GM06990 (cell line): ENCODE measurements at regions not wholly inside any gene's neighbourhood (a gene's known extent, or its start where the extent isn't known, plus 50 kb on each side); places are given as distances from the start of the nearest gene placed in this dataset.

Experiments used
- DNase-seq: peaks from one replicate; pipeline ENCODE4 v3.0.0-alpha.2; 2011; ENCODE audit not compliant: insufficient read length; ENCODE audit errors: extremely low read depth
- H3K27me3 ChIP-seq: replicated peaks from 2 replicates; pipeline ENCODE4 v1.6.0; 2011; ENCODE audit warnings: low read length; ENCODE audit not compliant: control insufficient read depth, insufficient read depth
- H3K36me3 ChIP-seq: 2 replicates; pipeline ENCODE4 v1.5.1; 2011; ENCODE audit warnings: low read length; ENCODE audit not compliant: control insufficient read depth, insufficient read depth
- H3K4me3 ChIP-seq: replicated peaks from 2 replicates; pipeline ENCODE4 v1.5.1; 2011; ENCODE audit warnings: low read depth, mild to moderate bottlenecking, control low read depth, low read length
- CTCF ChIP-seq: IDR thresholded peaks from 2 replicates; pipeline ENCODE4 v1.5.1; 2011; ENCODE audit warnings: low read length, control low read depth, mild to moderate bottlenecking, inconsistent platforms; ENCODE audit not compliant: insufficient read depth, poor library complexity, severe bottlenecking

- no peak for TF ChIP-seq CTCF
- Histone ChIP-seq H3K27me3 (no peaks in the 10 kb centered on the region), H3K4me3 (no peak overlapping the region), H3K36me3 (no peaks in the 10 kb centered on the region)
- no peak for DNase-seq
Observed at GRCh38 chr11:97290464-97291041, 900.7 kb downstream of the JRKL start.

- TF ChIP-seq CTCF, result no peak
- H3K4me3 ChIP-seq, result no peak overlapping the region
- no peaks in the 10 kb centered on the region for H3K36me3 ChIP-seq
- DNase-seq, result no peak
- H3K27me3 ChIP-seq, result no peaks in the 10 kb centered on the region
Observed at GRCh38 chr11:97296301-97296700, 906.5 kb downstream of the JRKL start.

- DNase-seq, result no peak
- TF ChIP-seq CTCF, result no peak
- no peaks in the 10 kb centered on the region for H3K27me3 ChIP-seq
- no peak overlapping the region for H3K4me3 ChIP-seq
- H3K36me3 ChIP-seq, result no peaks in the 10 kb centered on the region
Observed at GRCh38 chr11:97309291-97309690, 919.5 kb downstream of the JRKL start.

GRCh38 chr11:97325693-97326092 is 935.9 kb downstream of the JRKL start:
- DNase-seq, result no peak
- no peak overlapping the region for H3K4me3 ChIP-seq
- no peaks in the 10 kb centered on the region for H3K36me3 ChIP-seq
- TF ChIP-seq CTCF, result no peak
- no peaks in the 10 kb centered on the region for H3K27me3 ChIP-seq

- no peak overlapping the region for H3K4me3 ChIP-seq
- no peaks in the 10 kb centered on the region for H3K36me3 ChIP-seq
- DNase-seq, result no peak
- no peaks in the 10 kb centered on the region for H3K27me3 ChIP-seq
- TF ChIP-seq CTCF, result no peak
Observed at GRCh38 chr11:97332271-97332670, 942.5 kb downstream of the JRKL start.

- no peak for TF ChIP-seq CTCF
- H3K36me3 ChIP-seq, result no peaks in the 10 kb centered on the region
- no peak overlapping the region for H3K4me3 ChIP-seq
- DNase-seq, result no peak
- H3K27me3 ChIP-seq, result no peaks in the 10 kb centered on the region
Observed at GRCh38 chr11:97336064-97336463, 946.3 kb downstream of the JRKL start.
